Cardiac fibroblast (primary cell): ENCODE measurements at regions not wholly inside any gene's neighbourhood (a gene's known extent, or its start where the extent isn't known, plus 50 kb on each side); places are given as distances from the start of the nearest gene placed in this dataset.

ENCODE experiments used
- DNase-seq, 2 donors: peaks; one replicate each; pipeline versions ENCODE4 v3.0.0 to v3.0.0-alpha.2; 2010; ENCODE audit warnings: low read depth in 2 of 2
- H3K4me3 ChIP-seq, 2 donors: replicated peaks in 1 of 2; 1 replicate in 1 of 2; 2 replicates in 1 of 2; pipeline ENCODE4 v1.5.1; 2011; ENCODE audit warnings: low read depth in 2 of 2, low read length in 2 of 2, mild to moderate bottlenecking in 2 of 2, moderate library complexity in 1 of 2
- TF ChIP-seq, protein P1 (sequence below): IDR thresholded peaks from one replicate; pipeline ENCODE4 v1.5.1; 2011; ENCODE audit warnings: low read depth, mild to moderate bottlenecking, low read length, inconsistent platforms

DNA sequence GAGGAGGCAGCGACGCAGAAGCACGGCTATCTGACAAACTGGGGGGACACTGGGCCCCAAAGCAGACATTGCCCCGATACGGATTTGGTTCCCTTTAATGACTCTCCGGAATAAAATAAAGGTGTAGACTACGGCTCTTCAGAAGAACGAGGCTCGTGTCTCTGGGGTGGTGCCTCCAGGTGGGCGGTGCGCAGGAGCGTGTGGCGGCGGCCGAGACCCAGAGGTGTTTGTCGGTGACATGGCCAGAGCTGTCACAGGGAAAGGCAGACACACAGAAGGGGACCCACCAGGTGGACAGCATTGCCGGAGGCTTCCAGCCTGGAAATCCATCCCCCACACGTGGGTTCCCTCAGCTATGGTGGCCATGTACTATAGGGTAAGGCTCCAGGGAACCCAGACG, 366.0 kb downstream of the BRD1 start:
- H3K4me3 ChIP-seq = no peak overlapping the region
- DNase-seq = no peak
- TF ChIP-seq, protein P1, sequence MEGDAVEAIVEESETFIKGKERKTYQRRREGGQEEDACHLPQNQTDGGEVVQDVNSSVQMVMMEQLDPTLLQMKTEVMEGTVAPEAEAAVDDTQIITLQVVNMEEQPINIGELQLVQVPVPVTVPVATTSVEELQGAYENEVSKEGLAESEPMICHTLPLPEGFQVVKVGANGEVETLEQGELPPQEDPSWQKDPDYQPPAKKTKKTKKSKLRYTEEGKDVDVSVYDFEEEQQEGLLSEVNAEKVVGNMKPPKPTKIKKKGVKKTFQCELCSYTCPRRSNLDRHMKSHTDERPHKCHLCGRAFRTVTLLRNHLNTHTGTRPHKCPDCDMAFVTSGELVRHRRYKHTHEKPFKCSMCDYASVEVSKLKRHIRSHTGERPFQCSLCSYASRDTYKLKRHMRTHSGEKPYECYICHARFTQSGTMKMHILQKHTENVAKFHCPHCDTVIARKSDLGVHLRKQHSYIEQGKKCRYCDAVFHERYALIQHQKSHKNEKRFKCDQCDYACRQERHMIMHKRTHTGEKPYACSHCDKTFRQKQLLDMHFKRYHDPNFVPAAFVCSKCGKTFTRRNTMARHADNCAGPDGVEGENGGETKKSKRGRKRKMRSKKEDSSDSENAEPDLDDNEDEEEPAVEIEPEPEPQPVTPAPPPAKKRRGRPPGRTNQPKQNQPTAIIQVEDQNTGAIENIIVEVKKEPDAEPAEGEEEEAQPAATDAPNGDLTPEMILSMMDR = no peak

- no peak overlapping the region for H3K4me3 ChIP-seq
- TF ChIP-seq, protein P1 = no peak
- no peak for DNase-seq
Observed at GRCh38 chr22:49460592-49461281, 366.9 kb downstream of the BRD1 start.

GRCh38 chr22:49460091-49460490, 367.6 kb downstream of the BRD1 start:
- TF ChIP-seq, protein P1 = no peak
- no peak overlapping the region for H3K4me3 ChIP-seq
- DNase-seq = no peak

- TF ChIP-seq, protein P1 = no peak
- DNase-seq = no peak
- H3K4me3 ChIP-seq = no peak overlapping the region
Observed at GRCh38 chr22:49458708-49459099, 369.0 kb downstream of the BRD1 start.

DNA sequence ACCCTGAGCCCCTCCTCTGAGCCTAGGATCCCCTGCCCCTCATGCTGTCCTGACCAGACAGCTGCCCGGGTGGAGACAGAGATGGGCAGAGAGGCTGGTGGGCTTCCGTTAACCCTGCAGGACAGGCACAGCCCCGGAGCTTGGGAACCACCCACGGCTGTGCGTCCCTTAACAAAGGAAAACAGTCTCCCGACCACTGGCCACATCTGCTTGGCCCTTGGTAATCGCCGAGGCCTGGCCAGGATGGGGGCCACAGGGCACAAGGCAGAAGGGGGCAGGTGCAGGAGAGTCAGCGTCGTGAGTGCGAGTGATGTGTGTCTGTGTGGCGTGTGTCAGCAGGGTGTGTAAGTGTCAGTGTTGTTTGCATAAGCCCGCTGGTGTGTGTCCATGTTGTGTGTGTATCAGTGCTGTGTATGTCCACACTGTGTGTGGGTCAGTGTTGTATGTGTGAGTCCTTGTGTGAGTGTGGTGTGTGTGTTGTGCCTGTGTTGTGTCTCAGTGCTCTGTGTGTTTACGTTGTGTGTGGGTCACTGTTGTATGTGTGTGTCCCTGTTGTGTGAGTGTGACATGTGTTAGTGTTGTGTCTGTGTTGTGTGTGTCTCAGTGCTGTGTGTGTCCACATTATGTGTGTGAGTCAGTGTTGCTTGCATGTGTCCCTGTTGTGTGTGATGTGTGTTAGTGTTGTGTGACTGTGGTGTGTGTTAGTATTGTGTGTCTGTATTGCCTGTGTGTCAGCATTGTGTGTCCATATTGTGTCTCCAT, 369.5 kb downstream of the BRD1 start:
- TF ChIP-seq, protein P1 = no peak
- H3K4me3 ChIP-seq = no peak overlapping the region
- no peak for DNase-seq

DNA sequence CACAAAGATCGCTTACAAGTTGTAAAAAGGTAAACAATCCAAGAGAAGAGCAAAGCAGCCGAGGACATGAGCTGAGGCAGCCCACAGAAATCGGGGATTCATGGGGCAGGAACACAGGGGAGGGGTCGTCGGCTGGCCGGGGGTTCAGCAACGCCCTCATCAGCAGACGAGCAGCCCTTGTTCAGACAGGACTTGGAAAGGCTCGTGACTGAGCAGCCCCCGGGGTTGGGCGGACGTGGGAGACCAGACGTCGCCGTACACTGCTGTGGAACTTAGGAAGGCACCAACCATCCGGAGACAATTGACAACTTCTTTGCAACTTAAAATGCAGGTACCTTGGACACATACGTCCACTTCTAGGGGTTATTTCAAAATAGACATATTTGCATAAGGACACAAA, 370.5 kb downstream of the BRD1 start:
- TF ChIP-seq, protein P1 = no peak
- no peak for DNase-seq
- no peak overlapping the region for H3K4me3 ChIP-seq

GRCh38 chr22:49455595-49455994, 372.1 kb downstream of the BRD1 start:
- DNase-seq = no peak
- no peak overlapping the region for H3K4me3 ChIP-seq
- TF ChIP-seq, protein P1 = no peak
